Activated T-helper 2 cell treated with anti-CD3 and anti-CD28 coated beads, Interferon-gamma antibody, Interleukin-2, Interleukin-4, amounts not matched to agents 10 μg/mL and 5 μg/mL and 100 μg/mL, durations not matched to agents 14 hours and 24 hours and 36 hours (primary cell): ENCODE measurements at regions not wholly inside any gene's neighbourhood (a gene's known extent, or its start where the extent isn't known, plus 50 kb on each side); places are given as distances from the start of the nearest gene placed in this dataset.
"Not testable (repeated sequence)": the region's sequence is repeated elsewhere in the genome, so short reads cannot be mapped to it uniquely, and the experiment has no call there.

Experiments used
- DNase-seq: peaks from one replicate; pipeline ENCODE4 v3.0.0; 2021; ENCODE audit warnings: low spot score
- H3K27ac Mint-ChIP-seq: one replicate; pipeline ENCODE4 v1.8.0; 2021; ENCODE audit warnings: mixed read lengths
- H3K27me3 Mint-ChIP-seq: one replicate; pipeline ENCODE4 v1.8.0; 2021; ENCODE audit warnings: low read depth, mixed read lengths
- H3K36me3 Mint-ChIP-seq: one replicate; pipeline ENCODE4 v1.8.0; 2021; ENCODE audit warnings: low read depth, mixed read lengths
- H3K4me1 Mint-ChIP-seq: one replicate; pipeline ENCODE4 v1.8.0; 2021; ENCODE audit warnings: low read depth, mixed read lengths
- H3K4me3 Mint-ChIP-seq: one replicate; pipeline ENCODE4 v1.8.0; 2021; ENCODE audit warnings: low read depth, mild to moderate bottlenecking, moderate library complexity, mixed read lengths
- H3K9me3 Mint-ChIP-seq: one replicate; pipeline ENCODE4 v1.8.0; 2021; ENCODE audit warnings: mixed read lengths
- intact Hi-C: fragments of 100-400 bp; cut with micrococcal nuclease; formaldehyde crosslinking; loops from one replicate; pipeline ENCODE4 v1.15.1; 2023

DNA sequence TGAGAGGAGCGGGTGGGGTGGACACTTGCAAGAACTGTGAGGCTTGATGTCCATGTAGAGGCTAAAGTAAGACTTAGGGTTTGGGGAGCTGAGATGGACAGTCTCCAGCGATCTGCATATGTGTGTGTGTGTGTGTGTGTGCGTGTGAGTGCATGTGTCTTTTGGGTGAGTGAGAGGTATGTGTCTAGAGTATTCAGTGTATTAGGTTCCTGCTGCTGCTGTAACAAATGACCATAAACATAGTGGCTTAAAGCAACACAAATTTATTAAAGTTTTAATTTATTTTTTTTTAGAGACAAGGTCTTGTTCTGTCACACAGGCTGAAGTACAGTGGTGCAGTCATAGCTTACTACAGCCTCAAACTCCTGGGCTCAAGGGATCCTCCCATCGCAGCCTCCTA, 155.4 kb upstream of the SPRED2 start:
- Mint-ChIP-seq H3K9me3 (no peaks in the 10 kb centered on the region), H3K4me3 (no peak overlapping the region), H3K36me3 (no peaks in the 10 kb centered on the region), H3K4me1 (no peaks in the 10 kb centered on the region), H3K27me3 (peaks cover 14% of the 10 kb centered on the region), H3K27ac (no peak overlapping the region)
- intact Hi-C loops = no loop called here
- DNase-seq = no peak

DNA sequence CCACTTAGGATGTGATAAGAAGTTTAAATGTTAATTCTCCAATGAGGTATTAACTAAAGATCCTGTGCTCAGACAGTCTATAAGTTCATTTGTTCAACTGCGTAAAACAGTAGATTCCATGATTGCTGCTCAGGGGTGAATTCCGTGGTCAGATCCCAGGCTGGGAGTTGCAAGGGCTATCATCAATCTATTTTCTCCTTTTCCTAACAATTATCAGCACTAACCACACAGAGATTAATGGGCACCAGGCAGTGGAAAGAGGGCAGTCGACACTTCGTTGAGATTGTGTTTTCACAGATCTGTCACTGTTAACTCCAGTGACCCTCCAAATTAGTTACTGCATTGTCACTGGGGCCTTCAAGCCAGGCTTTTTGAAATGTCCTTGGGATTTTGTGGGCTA, 154.1 kb upstream of the SPRED2 start:
- DNase-seq = no peak
- intact Hi-C loops = no loop called here
- Mint-ChIP-seq H3K27me3 (peaks cover 13% of the 10 kb centered on the region), H3K9me3 (no peaks in the 10 kb centered on the region), H3K4me1 (no peaks in the 10 kb centered on the region), H3K27ac (no peak overlapping the region), H3K4me3 (no peak overlapping the region), H3K36me3 (no peaks in the 10 kb centered on the region)

GRCh38 chr2:65583061-65583460, 150.7 kb upstream of the SPRED2 start:
- H3K4me3 Mint-ChIP-seq = no peak overlapping the region
- no peaks in the 10 kb centered on the region for H3K4me1 Mint-ChIP-seq
- intact Hi-C loops = no loop called here
- H3K36me3 Mint-ChIP-seq = no peaks in the 10 kb centered on the region
- no peaks in the 10 kb centered on the region for H3K9me3 Mint-ChIP-seq
- no peak overlapping the region for H3K27ac Mint-ChIP-seq
- peaks cover 7% of the 10 kb centered on the region for H3K27me3 Mint-ChIP-seq
- no peak for DNase-seq

DNA sequence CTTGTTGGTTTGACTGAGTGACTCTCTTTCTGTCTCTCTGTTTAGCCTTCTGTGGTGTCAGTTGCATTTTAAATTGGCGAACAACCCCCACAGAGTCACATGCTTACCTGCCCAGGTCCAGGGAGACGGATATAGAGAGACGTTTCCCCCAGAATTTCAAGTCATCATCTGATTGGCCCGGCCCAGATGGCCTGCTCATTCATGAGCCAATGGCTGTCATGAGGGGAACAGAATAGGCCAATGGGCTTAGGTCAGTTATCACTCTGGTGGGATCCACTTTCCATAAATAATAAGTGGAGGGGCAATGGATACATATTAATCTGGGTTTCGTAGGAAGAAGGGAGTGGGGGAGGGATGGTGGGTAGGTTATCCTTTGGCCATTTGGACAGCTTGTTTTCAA, 150.0 kb upstream of the SPRED2 start:
- Mint-ChIP-seq H3K4me1 (no peaks in the 10 kb centered on the region), H3K36me3 (no peaks in the 10 kb centered on the region), H3K9me3 (no peaks in the 10 kb centered on the region), H3K27me3 (peaks cover 7% of the 10 kb centered on the region), H3K27ac (no peak overlapping the region), H3K4me3 (no peak overlapping the region)
- DNase-seq = no peak
- intact Hi-C loops = no loop called here

DNA sequence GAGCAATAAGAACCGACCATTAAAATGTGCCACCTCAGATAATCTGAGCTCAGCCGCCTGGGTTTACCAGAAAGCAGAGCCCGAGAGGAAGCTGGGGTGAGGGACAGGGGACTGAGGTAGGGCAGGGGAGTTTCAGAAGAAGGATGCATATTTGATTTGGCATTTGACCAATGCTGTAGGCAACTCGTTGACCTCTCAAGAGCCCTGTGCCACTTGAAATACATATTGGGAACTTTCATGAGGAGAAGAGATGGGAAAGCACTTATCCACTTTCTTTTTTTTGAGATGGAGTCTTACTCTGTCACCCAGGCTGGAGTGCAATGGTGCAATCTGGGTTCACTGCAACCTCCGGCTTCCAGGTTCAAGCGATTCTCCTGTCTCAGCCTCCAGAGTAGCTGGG, 148.4 kb upstream of the SPRED2 start:
- no peak overlapping the region for H3K4me3 Mint-ChIP-seq
- peaks cover 14% of the 10 kb centered on the region for H3K27me3 Mint-ChIP-seq
- H3K36me3 Mint-ChIP-seq = no peaks in the 10 kb centered on the region
- intact Hi-C loops = no loop called here
- no peaks in the 10 kb centered on the region for H3K9me3 Mint-ChIP-seq
- no peak overlapping the region for H3K27ac Mint-ChIP-seq
- H3K4me1 Mint-ChIP-seq = no peaks in the 10 kb centered on the region
- DNase-seq = no peak

- Mint-ChIP-seq H3K27me3 (peaks cover 19% of the 10 kb centered on the region), H3K9me3 (no peaks in the 10 kb centered on the region), H3K27ac (no peak overlapping the region), H3K4me3 (no peak overlapping the region), H3K4me1 (no peaks in the 10 kb centered on the region), H3K36me3 (no peaks in the 10 kb centered on the region)
- intact Hi-C loops = loop anchor here (10.0 kb wide), 1 partner anchor 395 kb away; no protein-coding TSS in a partner anchor
- no peak for DNase-seq
These were observed 147.3 kb upstream of the SPRED2 start for GRCh38 chr2:65579506-65580235.

- intact Hi-C loops = loop anchor here (10.0 kb wide), 1 partner anchor 393 kb away; no protein-coding TSS in a partner anchor
- Mint-ChIP-seq H3K27ac (no peak overlapping the region), H3K4me1 (peaks cover 3% of the 10 kb centered on the region), H3K9me3 (no peaks in the 10 kb centered on the region), H3K36me3 (no peaks in the 10 kb centered on the region), H3K4me3 (no peak overlapping the region), H3K27me3 (peaks cover 21% of the 10 kb centered on the region)
- DNase-seq = no peak
These were observed 145.3 kb upstream of the SPRED2 start for GRCh38 chr2:65577654-65578053.

- H3K36me3 Mint-ChIP-seq = no peaks in the 10 kb centered on the region
- DNase-seq = no peak
- H3K9me3 Mint-ChIP-seq = no peaks in the 10 kb centered on the region
- peaks cover 21% of the 10 kb centered on the region for H3K27me3 Mint-ChIP-seq
- H3K4me1 Mint-ChIP-seq = peaks cover 3% of the 10 kb centered on the region
- H3K27ac Mint-ChIP-seq = no peak overlapping the region
- intact Hi-C loops = loop anchor here (10.0 kb wide), 1 partner anchor 392 kb away; no protein-coding TSS in a partner anchor
- H3K4me3 Mint-ChIP-seq = no peak overlapping the region
These were observed 144.6 kb upstream of the SPRED2 start for GRCh38 chr2:65576861-65577601.

- Mint-ChIP-seq H3K4me3 (no peak overlapping the region), H3K27me3 (peaks cover 21% of the 10 kb centered on the region)
- intact Hi-C loops = loop anchor here (10.0 kb wide), 1 partner anchor 391 kb away; no protein-coding TSS in a partner anchor
These were observed 143.9 kb upstream of the SPRED2 start for GRCh38 chr2:65576278-65576677.

DNA sequence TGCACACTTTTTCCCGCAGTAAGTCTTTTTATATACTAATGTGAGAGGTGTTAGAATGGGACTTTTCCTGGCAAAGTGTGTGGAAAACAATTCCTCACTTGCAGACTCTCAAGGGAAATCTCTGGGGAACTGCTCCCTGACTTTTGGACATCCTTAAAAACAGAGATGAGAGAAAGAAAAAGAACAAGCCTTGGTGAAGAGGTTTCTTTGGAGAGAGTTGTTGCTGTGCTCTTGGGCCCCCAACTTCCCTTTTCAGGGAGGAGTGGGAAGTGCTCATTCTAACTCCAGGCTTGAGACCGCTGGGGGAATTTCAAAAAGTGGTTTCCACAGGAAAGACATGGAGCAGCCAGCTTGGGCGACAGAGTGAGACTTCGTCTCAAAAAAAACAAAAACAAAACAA, 142.6 kb upstream of the SPRED2 start:
- peaks cover 19% of the 10 kb centered on the region for H3K27me3 Mint-ChIP-seq
- H3K4me3 Mint-ChIP-seq = no peak overlapping the region
- DNase-seq = no peak
- intact Hi-C loops = loop anchor here (5.0 to 10.0 kb wide), 2 partner anchors 390 to 508 kb away; no protein-coding TSS in a partner anchor
- H3K9me3 Mint-ChIP-seq = no peaks in the 10 kb centered on the region
- H3K27ac Mint-ChIP-seq = no peak overlapping the region
- peaks cover 3% of the 10 kb centered on the region for H3K4me1 Mint-ChIP-seq
- H3K36me3 Mint-ChIP-seq = no peaks in the 10 kb centered on the region

More at GRCh38 chr2:65576278-65576677, 143.9 kb upstream of the SPRED2 start:
- Mint-ChIP-seq H3K27ac (no peak overlapping the region), H3K9me3 (no peaks in the 10 kb centered on the region), H3K4me1 (peaks cover 3% of the 10 kb centered on the region), H3K36me3 (no peaks in the 10 kb centered on the region)
- no peak for DNase-seq

GRCh38 chr2:65568656-65569440, 136.4 kb upstream of the SPRED2 start:
- H3K27ac Mint-ChIP-seq, H3K4me3 Mint-ChIP-seq, H3K36me3 Mint-ChIP-seq, H3K4me1 Mint-ChIP-seq, intact Hi-C loops, DNase-seq, H3K9me3 Mint-ChIP-seq: not testable (repeated sequence)
- peaks cover 26% of the 10 kb centered on the region for H3K27me3 Mint-ChIP-seq

DNA sequence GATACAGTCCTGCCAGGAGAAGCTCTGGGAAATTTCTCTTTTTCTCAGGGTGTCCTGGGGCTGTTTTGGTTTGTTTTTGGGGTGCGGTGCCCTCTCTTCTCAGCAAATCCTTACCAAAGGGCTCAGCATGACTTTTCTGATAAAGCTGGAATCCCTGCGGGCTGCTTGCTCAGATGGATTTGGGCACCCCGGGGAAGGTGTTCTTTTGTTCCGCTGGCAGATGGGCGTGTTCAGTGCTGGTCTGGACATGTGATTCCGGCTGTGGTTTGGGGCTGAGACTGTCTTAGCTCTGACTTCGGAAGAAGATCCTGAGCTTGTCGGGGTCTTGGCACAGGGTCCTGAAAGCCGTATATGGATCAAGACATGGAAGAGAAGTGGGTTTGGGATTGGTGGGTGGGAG, 134.2 kb upstream of the SPRED2 start:
- intact Hi-C loops = no loop called here
- Mint-ChIP-seq H3K27me3 (peaks cover 30% of the 10 kb centered on the region), H3K36me3 (no peaks in the 10 kb centered on the region), H3K27ac (no peak overlapping the region), H3K4me1 (peaks cover 6% of the 10 kb centered on the region), H3K4me3 (no peak overlapping the region), H3K9me3 (no peaks in the 10 kb centered on the region)
- DNase-seq = no peak
